Astrocyte of the hippocampus (primary cell): ENCODE measurements at regions not wholly inside any gene's neighbourhood (a gene's known extent, or its start where the extent isn't known, plus 50 kb on each side); places are given as distances from the start of the nearest gene placed in this dataset.

Source experiments
- DNase-seq: peaks from one replicate; pipeline ENCODE4 v3.0.0; 2011; ENCODE audit warnings: low read depth, low spot score

GRCh38 chr3:194080913-194081800 lies 54.8 kb upstream of the HES1 start:
- no peak for DNase-seq

DNA sequence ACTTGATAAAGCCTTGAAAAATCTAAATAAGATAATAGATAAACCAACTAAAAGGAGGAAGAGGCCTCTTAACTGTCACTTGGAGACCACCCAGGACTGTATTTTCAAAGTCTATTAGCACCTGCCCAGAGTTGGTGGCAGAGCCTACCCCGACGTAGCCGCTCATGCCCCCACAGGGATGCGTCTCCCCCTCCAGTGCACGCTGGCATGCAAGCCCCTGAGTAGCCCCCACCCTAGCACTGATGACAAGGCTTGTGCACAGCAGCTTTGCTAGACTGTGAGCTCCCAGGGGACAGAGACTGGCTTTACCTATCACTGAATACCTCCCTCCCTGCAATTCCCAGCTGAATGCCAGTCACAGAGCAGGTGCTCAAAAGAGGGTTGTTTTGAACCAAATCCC lies 54.1 kb upstream of the HES1 start:
- DNase-seq = no peak

- no peak for DNase-seq
These were observed 53.0 kb upstream of the HES1 start for GRCh38 chr3:194082743-194083636.

DNA sequence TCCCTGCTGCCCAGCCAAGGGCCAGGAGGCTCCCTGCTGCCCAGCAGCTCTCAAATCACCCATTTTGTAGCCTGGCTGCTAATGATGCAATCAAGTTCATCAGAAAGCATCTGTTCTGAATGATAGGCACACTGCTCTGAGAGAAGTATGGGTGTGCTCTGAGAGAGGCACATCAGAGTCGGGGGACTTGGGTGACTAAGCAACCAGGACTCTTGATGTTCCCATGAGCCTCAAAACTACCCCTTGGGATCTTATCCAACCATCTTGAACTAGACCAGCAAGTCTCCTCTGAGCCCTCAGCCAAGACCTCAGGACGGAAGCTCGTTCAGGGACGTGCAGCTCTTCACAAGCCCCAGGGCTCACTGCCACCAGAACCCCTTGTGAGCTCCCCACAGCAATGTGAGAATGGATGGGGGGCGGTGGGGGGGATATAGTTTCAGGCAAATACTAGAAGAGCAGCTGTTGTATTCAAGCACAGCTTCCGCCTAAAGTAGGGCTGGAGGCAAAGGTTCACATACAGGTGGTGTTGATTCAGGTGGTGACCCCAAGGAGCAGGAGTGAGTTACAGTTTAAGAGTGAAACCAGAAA lies 52.2 kb upstream of the HES1 start:
- DNase-seq = no peak

DNA sequence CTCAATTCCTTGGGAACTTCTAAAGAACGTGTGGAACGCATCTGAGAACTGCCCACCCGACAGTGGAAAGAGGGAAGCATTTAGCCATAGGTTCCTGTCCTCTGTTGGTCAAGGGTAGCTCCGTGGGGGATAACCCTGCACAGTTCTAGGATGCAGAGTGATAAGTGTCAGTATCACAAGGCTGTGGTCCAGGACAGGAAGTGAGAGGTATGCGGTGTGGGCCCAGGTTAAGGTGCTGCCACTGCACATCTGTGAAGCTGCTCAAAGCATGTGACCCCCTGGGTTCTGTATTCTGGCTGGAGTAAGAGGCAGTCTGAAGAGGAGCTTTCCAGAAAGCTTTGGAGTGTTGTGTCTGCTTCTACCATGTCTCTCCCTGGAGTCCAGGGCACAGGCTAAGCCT lies 51.7 kb upstream of the HES1 start:
- DNase-seq = no peak
